ENCODE measurements at regions not wholly inside any gene's neighbourhood (a gene's known extent, or its start where the extent isn't known, plus 50 kb on each side); places are given as distances from the start of the nearest gene placed in this dataset.
"Not testable (repeated sequence)": the region's sequence is repeated elsewhere in the genome, so short reads cannot be mapped to it uniquely, and the experiment has no call there.

GRCh38 chr15:92781925-92782453 lies 118.1 kb upstream of the CHD2 start:
- no peaks in the 10 kb centered on the region for H3K4me1 Mint-ChIP-seq (ENCODE audit: low read depth)
- H3K27me3 Mint-ChIP-seq = no peaks in the 10 kb centered on the region
- H3K9me3 Mint-ChIP-seq = peaks cover 6% of the 10 kb centered on the region
- no peak overlapping the region for H3K4me3 Mint-ChIP-seq
- H3K27ac Mint-ChIP-seq = no peak overlapping the region
- peaks cover 4% of the 10 kb centered on the region for H3K36me3 Mint-ChIP-seq (ENCODE audit: low read depth)

- Mint-ChIP-seq H3K27ac (no peak overlapping the region), H3K27me3 (no peaks in the 10 kb centered on the region), H3K4me3 (no peak overlapping the region), H3K4me1 (ENCODE audit: low read depth) (no peaks in the 10 kb centered on the region), H3K9me3 (no peaks in the 10 kb centered on the region), H3K36me3 (ENCODE audit: low read depth) (no peaks in the 10 kb centered on the region)
These were observed 113.0 kb upstream of the CHD2 start for GRCh38 chr15:92787116-92787515.

GRCh38 chr15:92788196-92788595 lies 111.9 kb upstream of the CHD2 start:
- Mint-ChIP-seq H3K27me3 (no peaks in the 10 kb centered on the region), H3K4me3 (no peak overlapping the region), H3K9me3 (no peaks in the 10 kb centered on the region), H3K4me1 (ENCODE audit: low read depth) (no peaks in the 10 kb centered on the region), H3K36me3 (ENCODE audit: low read depth) (no peaks in the 10 kb centered on the region), H3K27ac (no peak overlapping the region)

- not testable (repeated sequence) for H3K9me3 Mint-ChIP-seq; H3K4me3 Mint-ChIP-seq; H3K27me3 Mint-ChIP-seq; H3K36me3 Mint-ChIP-seq (ENCODE audit: low read depth); H3K27ac Mint-ChIP-seq; H3K4me1 Mint-ChIP-seq (ENCODE audit: low read depth)
These were observed 111.3 kb upstream of the CHD2 start for GRCh38 chr15:92788793-92789192.

GRCh38 chr15:92796161-92796611 lies 103.9 kb upstream of the CHD2 start:
- peaks cover 5% of the 10 kb centered on the region for H3K4me1 Mint-ChIP-seq (ENCODE audit: low read depth)
- H3K36me3 Mint-ChIP-seq (ENCODE audit: low read depth) = peaks cover 4% of the 10 kb centered on the region
- H3K9me3 Mint-ChIP-seq = no peaks in the 10 kb centered on the region
- H3K4me3 Mint-ChIP-seq = no peak overlapping the region
- H3K27me3 Mint-ChIP-seq = no peaks in the 10 kb centered on the region
- no peak overlapping the region for H3K27ac Mint-ChIP-seq

- no peak overlapping the region for H3K4me3 Mint-ChIP-seq
- H3K36me3 Mint-ChIP-seq (ENCODE audit: low read depth) = peaks cover 4% of the 10 kb centered on the region
- no peaks in the 10 kb centered on the region for H3K9me3 Mint-ChIP-seq
- H3K4me1 Mint-ChIP-seq (ENCODE audit: low read depth) = peaks cover 5% of the 10 kb centered on the region
- peak overlapping the region; percentile 63 for H3K27ac Mint-ChIP-seq
- no peaks in the 10 kb centered on the region for H3K27me3 Mint-ChIP-seq
These were observed 102.7 kb upstream of the CHD2 start for GRCh38 chr15:92797168-92798052.

- no peak overlapping the region for H3K4me3 Mint-ChIP-seq
- no peak overlapping the region for H3K27ac Mint-ChIP-seq
- no peaks in the 10 kb centered on the region for H3K27me3 Mint-ChIP-seq
- H3K9me3 Mint-ChIP-seq = no peaks in the 10 kb centered on the region
- peaks cover 4% of the 10 kb centered on the region for H3K36me3 Mint-ChIP-seq (ENCODE audit: low read depth)
- H3K4me1 Mint-ChIP-seq (ENCODE audit: low read depth) = peaks cover 18% of the 10 kb centered on the region
These were observed 100.1 kb upstream of the CHD2 start for GRCh38 chr15:92800013-92800412.

- H3K36me3 Mint-ChIP-seq (ENCODE audit: low read depth); H3K27ac Mint-ChIP-seq; H3K4me3 Mint-ChIP-seq; H3K27me3 Mint-ChIP-seq; H3K9me3 Mint-ChIP-seq: not testable (repeated sequence)
- peaks cover 18% of the 10 kb centered on the region for H3K4me1 Mint-ChIP-seq (ENCODE audit: low read depth)
These were observed 99.6 kb upstream of the CHD2 start for GRCh38 chr15:92800416-92801055.

GRCh38 chr15:92801056-92801773 lies 98.9 kb upstream of the CHD2 start:
- H3K27ac Mint-ChIP-seq; H3K4me3 Mint-ChIP-seq; H3K27me3 Mint-ChIP-seq; H3K9me3 Mint-ChIP-seq; H3K36me3 Mint-ChIP-seq (ENCODE audit: low read depth): not testable (repeated sequence)
- peaks cover 19% of the 10 kb centered on the region for H3K4me1 Mint-ChIP-seq (ENCODE audit: low read depth)

- peaks cover 22% of the 10 kb centered on the region for H3K4me1 Mint-ChIP-seq (ENCODE audit: low read depth)
- no peaks in the 10 kb centered on the region for H3K27me3 Mint-ChIP-seq
- H3K36me3 Mint-ChIP-seq (ENCODE audit: low read depth) = peaks cover 4% of the 10 kb centered on the region
- H3K9me3 Mint-ChIP-seq = no peaks in the 10 kb centered on the region
- H3K27ac Mint-ChIP-seq = no peak overlapping the region
- no peak overlapping the region for H3K4me3 Mint-ChIP-seq
These were observed 98.2 kb upstream of the CHD2 start for GRCh38 chr15:92801774-92802464.

GRCh38 chr15:92803536-92803851 lies 96.6 kb upstream of the CHD2 start:
- H3K4me1 Mint-ChIP-seq (ENCODE audit: low read depth) = peaks cover 27% of the 10 kb centered on the region
- peak overlapping the region; percentile 17 for H3K4me3 Mint-ChIP-seq
- H3K27me3 Mint-ChIP-seq = no peaks in the 10 kb centered on the region
- H3K27ac Mint-ChIP-seq = peak overlapping the region; percentile 64
- no peaks in the 10 kb centered on the region for H3K9me3 Mint-ChIP-seq
- no peaks in the 10 kb centered on the region for H3K36me3 Mint-ChIP-seq (ENCODE audit: low read depth)

GRCh38 chr15:92803852-92804609 lies 96.1 kb upstream of the CHD2 start:
- peak overlapping the region; percentile 17 for H3K4me3 Mint-ChIP-seq

GRCh38 chr15:92804610-92804936 lies 95.6 kb upstream of the CHD2 start:
- Mint-ChIP-seq H3K27ac (peak overlapping the region; percentile 64), H3K4me1 (ENCODE audit: low read depth) (peaks cover 30% of the 10 kb centered on the region)
- H3K36me3 Mint-ChIP-seq (ENCODE audit: low read depth); H3K9me3 Mint-ChIP-seq; H3K4me3 Mint-ChIP-seq; H3K27me3 Mint-ChIP-seq: not testable (repeated sequence)

More at GRCh38 chr15:92803852-92804609, 96.1 kb upstream of the CHD2 start:
- H3K27ac Mint-ChIP-seq = peak overlapping the region; percentile 64
- H3K36me3 Mint-ChIP-seq (ENCODE audit: low read depth) = no peaks in the 10 kb centered on the region
- no peaks in the 10 kb centered on the region for H3K9me3 Mint-ChIP-seq
- H3K27me3 Mint-ChIP-seq = no peaks in the 10 kb centered on the region
- H3K4me1 Mint-ChIP-seq (ENCODE audit: low read depth) = peaks cover 27% of the 10 kb centered on the region

- H3K4me1 Mint-ChIP-seq (ENCODE audit: low read depth) = peaks cover 36% of the 10 kb centered on the region
- H3K9me3 Mint-ChIP-seq = no peaks in the 10 kb centered on the region
- no peak overlapping the region for H3K4me3 Mint-ChIP-seq
These were observed 94.9 kb upstream of the CHD2 start for GRCh38 chr15:92805080-92805690.

More at GRCh38 chr15:92805080-92805690, 94.9 kb upstream of the CHD2 start:
- Mint-ChIP-seq H3K27ac (no peak overlapping the region), H3K36me3 (ENCODE audit: low read depth) (no peaks in the 10 kb centered on the region), H3K27me3 (no peaks in the 10 kb centered on the region)
